ENCODE measurements at regions not wholly inside any gene's neighbourhood (a gene's known extent, or its start where the extent isn't known, plus 50 kb on each side); places are given as distances from the start of the nearest gene placed in this dataset.
A peak's percentile ranks its signal among the peaks of the same experiment; 100 is the strongest.
"Not testable (repeated sequence)": the region's sequence is repeated elsewhere in the genome, so short reads cannot be mapped to it uniquely, and the experiment has no call there.

- DNase-seq (ENCODE audit: low read depth in 2 of 2); H3K4me3 ChIP-seq (replicated peaks in 1 of 2; ENCODE audit: low read depth in 2 of 2, low read length in 2 of 2): not testable (repeated sequence)
Measured at GRCh38 chr2:55124682-55125081, 74.4 kb upstream of the RTN4 start.

GRCh38 chr2:55123851-55124269 lies 73.6 kb upstream of the RTN4 start:
- no peak overlapping the region for H3K4me3 ChIP-seq (replicated peaks in 1 of 2; ENCODE audit: low read depth in 2 of 2, low read length in 2 of 2)
- DNase-seq (ENCODE audit: low read depth in 2 of 2): no peak
- no peak for TF ChIP-seq CTCF (IDR thresholded peaks at IDR 0.05; ENCODE audit: low read depth, low read length)

GRCh38 chr2:55120634-55121359 lies 70.5 kb upstream of the RTN4 start:
- no peak for TF ChIP-seq CTCF (IDR thresholded peaks at IDR 0.05; ENCODE audit: low read depth, low read length)
- DNase-seq (ENCODE audit: low read depth in 2 of 2): peak; percentile 48 to 80
- no peak overlapping the region for H3K4me3 ChIP-seq (replicated peaks in 1 of 2; ENCODE audit: low read depth in 2 of 2, low read length in 2 of 2)

GRCh38 chr2:55119711-55120487 lies 69.6 kb upstream of the RTN4 start:
- no peak for DNase-seq (ENCODE audit: low read depth in 2 of 2)
- H3K4me3 ChIP-seq (replicated peaks in 1 of 2; ENCODE audit: low read depth in 2 of 2, low read length in 2 of 2): no peak overlapping the region
- no peak for TF ChIP-seq CTCF (IDR thresholded peaks at IDR 0.05; ENCODE audit: low read depth, low read length)

DNA sequence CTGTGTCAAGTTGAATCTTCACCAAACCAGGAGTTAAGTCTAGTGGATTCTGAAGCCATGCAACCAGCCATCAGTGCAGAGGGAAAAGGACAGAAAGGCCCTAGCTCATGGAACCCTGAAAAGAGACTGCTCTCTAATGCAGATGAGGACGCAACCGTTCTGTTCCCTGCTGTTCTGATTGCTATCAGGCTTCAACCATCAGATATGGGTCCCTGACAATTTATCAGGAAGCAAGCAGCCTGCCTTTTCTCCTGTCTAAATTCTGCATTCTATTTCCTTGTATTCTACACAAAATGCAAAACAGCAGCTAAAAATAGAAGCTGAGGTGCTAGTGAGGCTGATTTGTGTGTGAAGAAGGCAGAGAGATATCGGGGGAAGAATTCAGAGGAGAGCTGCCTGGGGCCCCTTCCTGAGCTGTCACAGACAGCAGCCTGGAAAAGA lies 68.4 kb upstream of the RTN4 start:
- no peak overlapping the region for H3K4me3 ChIP-seq (replicated peaks in 1 of 2; ENCODE audit: low read depth in 2 of 2, low read length in 2 of 2)
- no peak for DNase-seq (ENCODE audit: low read depth in 2 of 2)

DNA sequence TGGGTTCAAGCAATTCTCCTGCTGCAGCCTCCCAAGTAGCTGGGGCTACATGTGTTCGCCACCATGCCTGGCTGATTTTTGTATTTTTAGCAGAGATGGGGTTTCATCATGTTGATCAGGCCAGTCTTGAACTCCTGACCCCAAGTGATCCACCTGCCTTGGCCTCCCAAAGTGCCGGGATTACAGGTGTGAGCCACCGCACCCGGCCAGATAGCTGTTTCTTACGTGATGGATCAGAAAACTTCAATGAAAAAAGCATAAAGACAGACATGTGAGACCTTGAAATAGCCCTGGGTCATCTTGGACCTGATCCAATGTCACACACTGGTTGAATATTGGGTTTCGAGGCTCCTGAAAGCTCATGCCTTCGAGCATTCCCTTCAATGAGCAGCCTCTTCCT lies 66.7 kb upstream of the RTN4 start:
- TF ChIP-seq CTCF (IDR thresholded peaks at IDR 0.05; ENCODE audit: low read depth, low read length): no peak
- no peak for DNase-seq (ENCODE audit: low read depth in 2 of 2)
- H3K4me3 ChIP-seq (replicated peaks in 1 of 2; ENCODE audit: low read depth in 2 of 2, low read length in 2 of 2): no peak overlapping the region

More for the DNA sequence above, 68.4 kb upstream of the RTN4 start:
- no peak for TF ChIP-seq CTCF (IDR thresholded peaks at IDR 0.05; ENCODE audit: low read depth, low read length)

- H3K4me3 ChIP-seq (replicated peaks in 1 of 2; ENCODE audit: low read depth in 2 of 2, low read length in 2 of 2): no peak overlapping the region
- DNase-seq (ENCODE audit: low read depth in 2 of 2): no peak
- no peak for TF ChIP-seq CTCF (IDR thresholded peaks at IDR 0.05; ENCODE audit: low read depth, low read length)
Measured at GRCh38 chr2:55116598-55116964, 66.3 kb upstream of the RTN4 start.
